SH-SY5Y (cell line): ENCODE measurements at regions not wholly inside any gene's neighbourhood (a gene's known extent, or its start where the extent isn't known, plus 50 kb on each side); places are given as distances from the start of the nearest gene placed in this dataset.

ENCODE experiments used
- GATA2 ChIP-seq: IDR thresholded peaks from 2 replicates; pipeline ENCODE4 v1.6.1; 2011; ENCODE audit warnings: mild to moderate bottlenecking, low read depth, low read length
- GATA3 ChIP-seq: IDR thresholded peaks from 2 replicates; pipeline ENCODE4 v1.6.1; 2011; ENCODE audit warnings: low read depth, mild to moderate bottlenecking, low read length, moderate library complexity

DNA sequence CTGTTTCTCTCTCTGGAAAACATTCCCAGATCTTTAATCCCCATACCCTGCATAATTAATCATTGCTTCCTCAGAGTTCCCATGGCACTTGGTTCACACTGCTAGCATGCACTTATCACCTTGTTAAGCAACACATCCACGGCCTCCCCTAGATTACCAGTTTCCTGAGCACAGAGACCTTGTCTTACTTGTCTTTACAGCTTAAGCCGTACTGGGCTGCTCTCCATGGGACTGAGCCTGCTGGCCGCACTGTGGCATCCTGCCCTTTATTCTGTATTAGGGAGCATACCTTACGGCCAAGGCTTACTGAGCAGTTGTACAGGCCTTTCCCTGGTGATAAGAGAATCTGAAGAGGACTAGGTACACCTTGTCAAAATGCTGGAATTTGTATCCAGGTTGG, 190.2 kb downstream of the REEP3 start:
- TF ChIP-seq GATA3 (no peak), GATA2 (no peak)
